Esophagus muscularis mucosa (tissue), 3 donors: ENCODE measurements at regions not wholly inside any gene's neighbourhood (a gene's known extent, or its start where the extent isn't known, plus 50 kb on each side); places are given as distances from the start of the nearest gene placed in this dataset.

ENCODE experiments used
- POLR2A ChIP-seq: fragments of 450-650 bp; IDR thresholded peaks from one replicate; pipeline ENCODE4 v1.6.1; 2017; ENCODE audit warnings: antibody characterized with exemption, moderate library complexity, mild to moderate bottlenecking, low read depth
- POLR2AphosphoS5 ChIP-seq, 2 donors: sonication (generic); formaldehyde crosslinking; IDR thresholded peaks; one replicate each; pipeline ENCODE4 v1.6.1; 2017; ENCODE audit warnings: antibody characterized with exemption in 2 of 2
- TF ChIP-seq, protein P1 (sequence below), 3 experiments: fragments of 200-600 bp in 2 of 3; fragments of 450-650 bp in 1 of 3; sonication (generic) in 2 of 3; IDR thresholded peaks; one replicate each; pipeline ENCODE4 v1.5.1; 2017 to 2019; ENCODE audit warnings: antibody characterized with exemption in 3 of 3, mild to moderate bottlenecking in 2 of 3, moderate library complexity in 1 of 3

DNA sequence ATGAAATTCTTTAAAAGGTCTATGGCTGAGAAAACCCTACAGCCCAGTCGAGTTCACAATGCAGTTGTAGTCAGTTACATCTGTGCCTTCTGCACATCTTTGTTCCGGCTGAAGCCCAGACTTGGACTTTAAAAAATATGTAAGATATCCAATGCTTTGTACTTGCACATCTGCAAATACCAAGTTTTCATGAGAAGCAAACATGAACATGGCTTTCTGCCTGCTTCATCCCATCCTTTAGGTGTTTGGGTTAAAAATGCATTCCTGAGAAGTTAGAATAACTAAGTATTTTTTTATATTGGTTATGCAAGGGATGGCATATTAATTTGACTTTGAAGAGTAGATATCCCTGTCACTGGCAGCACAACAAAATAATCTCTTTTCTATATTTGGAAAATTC, 528.4 kb downstream of the METTL15 start:
- TF ChIP-seq, protein P1, sequence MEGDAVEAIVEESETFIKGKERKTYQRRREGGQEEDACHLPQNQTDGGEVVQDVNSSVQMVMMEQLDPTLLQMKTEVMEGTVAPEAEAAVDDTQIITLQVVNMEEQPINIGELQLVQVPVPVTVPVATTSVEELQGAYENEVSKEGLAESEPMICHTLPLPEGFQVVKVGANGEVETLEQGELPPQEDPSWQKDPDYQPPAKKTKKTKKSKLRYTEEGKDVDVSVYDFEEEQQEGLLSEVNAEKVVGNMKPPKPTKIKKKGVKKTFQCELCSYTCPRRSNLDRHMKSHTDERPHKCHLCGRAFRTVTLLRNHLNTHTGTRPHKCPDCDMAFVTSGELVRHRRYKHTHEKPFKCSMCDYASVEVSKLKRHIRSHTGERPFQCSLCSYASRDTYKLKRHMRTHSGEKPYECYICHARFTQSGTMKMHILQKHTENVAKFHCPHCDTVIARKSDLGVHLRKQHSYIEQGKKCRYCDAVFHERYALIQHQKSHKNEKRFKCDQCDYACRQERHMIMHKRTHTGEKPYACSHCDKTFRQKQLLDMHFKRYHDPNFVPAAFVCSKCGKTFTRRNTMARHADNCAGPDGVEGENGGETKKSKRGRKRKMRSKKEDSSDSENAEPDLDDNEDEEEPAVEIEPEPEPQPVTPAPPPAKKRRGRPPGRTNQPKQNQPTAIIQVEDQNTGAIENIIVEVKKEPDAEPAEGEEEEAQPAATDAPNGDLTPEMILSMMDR (IDR thresholded peaks at IDR 0.05) = no peak
- TF ChIP-seq POLR2A (no peak), POLR2AphosphoS5 (IDR thresholded peaks at IDR 0.05) (no peak)
